ENCODE measurements at regions not wholly inside any gene's neighbourhood (a gene's known extent, or its start where the extent isn't known, plus 50 kb on each side); places are given as distances from the start of the nearest gene placed in this dataset.

GRCh38 chr6:91626911-91627310, 1040.0 kb upstream of the MAP3K7 start:
- BruUV-seq (replicated peaks): no TSS peak
- H3K4me3 ChIP-seq (ENCODE audit: low read depth, low read length, poor library complexity, severe bottlenecking): no peak overlapping the region
- CTCF ChIA-PET: no interaction called here
- H3K36me3 ChIP-seq (ENCODE audit: insufficient read depth, low read length, poor library complexity, severe bottlenecking): no peaks in the 10 kb centered on the region
- no peaks in the 10 kb centered on the region for H3K27me3 ChIP-seq (replicated peaks; ENCODE audit: insufficient read depth, low read depth, low read length, poor library complexity)
- H3K9me3 ChIP-seq (ENCODE audit: low read depth, low read length, poor library complexity, severe bottlenecking): no peaks in the 10 kb centered on the region
- H3K27ac ChIP-seq (ENCODE audit: low read depth, low read length, poor library complexity, severe bottlenecking): no peak overlapping the region
- H3K4me1 ChIP-seq (ENCODE audit: insufficient read depth, low read length, poor library complexity, severe bottlenecking): no peaks in the 10 kb centered on the region
- no peak for DNase-seq (ENCODE audit: low spot score)
- POLR2A ChIA-PET (ENCODE audit: low non-redundant PET): no interaction called here
- TF ChIP-seq EZH2 (IDR thresholded peaks at IDR 0.05; ENCODE audit: borderline replicate concordance, low read depth, low read length, poor library complexity, severe bottlenecking) (no peak), CTCF (conservative IDR thresholded peaks at IDR 0.05; ENCODE audit: low read depth, low read length) (no peak)
- intact Hi-C loops (cut with micrococcal nuclease; ENCODE audit: unreplicated experiment): no loop called here

GRCh38 chr6:91613481-91613880, 1026.6 kb upstream of the MAP3K7 start:
- Histone ChIP-seq H3K9me3 (ENCODE audit: low read depth, low read length, poor library complexity, severe bottlenecking) (no peaks in the 10 kb centered on the region), H3K4me3 (ENCODE audit: low read depth, low read length, poor library complexity, severe bottlenecking) (no peak overlapping the region), H3K27ac (ENCODE audit: low read depth, low read length, poor library complexity, severe bottlenecking) (no peak overlapping the region), H3K27me3 (replicated peaks; ENCODE audit: insufficient read depth, low read depth, low read length, poor library complexity) (no peaks in the 10 kb centered on the region), H3K4me1 (ENCODE audit: insufficient read depth, low read length, poor library complexity, severe bottlenecking) (no peaks in the 10 kb centered on the region), H3K36me3 (ENCODE audit: insufficient read depth, low read length, poor library complexity, severe bottlenecking) (no peaks in the 10 kb centered on the region)
- no TSS peak for BruUV-seq (replicated peaks)
- TF ChIP-seq EZH2 (IDR thresholded peaks at IDR 0.05; ENCODE audit: borderline replicate concordance, low read depth, low read length, poor library complexity, severe bottlenecking) (no peak), CTCF (conservative IDR thresholded peaks at IDR 0.05; ENCODE audit: low read depth, low read length) (no peak)
- DNase-seq (ENCODE audit: low spot score): no peak
- ChIA-PET POLR2A (ENCODE audit: low non-redundant PET) (no interaction called here), CTCF (no interaction called here)
- intact Hi-C loops (cut with micrococcal nuclease; ENCODE audit: unreplicated experiment): no loop called here

- Histone ChIP-seq H3K9me3 (ENCODE audit: low read depth, low read length, poor library complexity, severe bottlenecking) (no peaks in the 10 kb centered on the region), H3K27me3 (replicated peaks; ENCODE audit: insufficient read depth, low read depth, low read length, poor library complexity) (no peaks in the 10 kb centered on the region), H3K4me3 (ENCODE audit: low read depth, low read length, poor library complexity, severe bottlenecking) (no peak overlapping the region), H3K4me1 (ENCODE audit: insufficient read depth, low read length, poor library complexity, severe bottlenecking) (no peaks in the 10 kb centered on the region), H3K27ac (ENCODE audit: low read depth, low read length, poor library complexity, severe bottlenecking) (no peak overlapping the region), H3K36me3 (ENCODE audit: insufficient read depth, low read length, poor library complexity, severe bottlenecking) (no peaks in the 10 kb centered on the region)
- BruUV-seq (replicated peaks): no TSS peak
- ChIA-PET CTCF (no interaction called here), POLR2A (ENCODE audit: low non-redundant PET) (no interaction called here)
- intact Hi-C loops (cut with micrococcal nuclease; ENCODE audit: unreplicated experiment): no loop called here
- DNase-seq (ENCODE audit: low spot score): no peak
- no peak for TF ChIP-seq CTCF (conservative IDR thresholded peaks at IDR 0.05; ENCODE audit: low read depth, low read length)
- no peak for TF ChIP-seq EZH2 (IDR thresholded peaks at IDR 0.05; ENCODE audit: borderline replicate concordance, low read depth, low read length, poor library complexity, severe bottlenecking)
Observed at GRCh38 chr6:91611190-91611589, 1024.3 kb upstream of the MAP3K7 start.

Measured in A673 (cell line).